ENCODE measurements at regions not wholly inside any gene's neighbourhood (a gene's known extent, or its start where the extent isn't known, plus 50 kb on each side); places are given as distances from the start of the nearest gene placed in this dataset.

DNA sequence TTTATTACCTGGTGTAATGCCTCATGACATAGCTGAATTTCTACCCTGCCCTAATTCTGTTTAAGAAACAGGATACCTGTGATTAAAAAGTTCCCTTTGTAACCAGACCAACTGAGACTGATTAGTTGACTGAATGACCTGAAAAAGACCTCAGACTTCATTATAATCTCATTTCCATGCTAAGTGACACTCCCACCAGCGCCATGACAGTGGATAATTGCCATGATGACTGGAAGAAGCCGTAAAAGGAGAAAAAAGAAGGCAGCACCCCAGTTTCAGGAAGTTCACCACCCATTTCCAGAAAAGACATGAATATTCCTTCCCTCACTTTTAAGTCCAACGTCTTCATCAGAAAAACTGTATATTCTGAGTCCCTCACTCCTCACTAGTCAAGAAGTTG is 125.6 kb upstream of the HS3ST4 start:
- FAIRE-seq (no peak), DNase-seq (ENCODE audit: low read depth, low spot score) (no peak)
- Histone ChIP-seq H3K4me3 (replicated peaks in 1 of 3; ENCODE audit: insufficient read depth in 1 of 3, low read depth in 1 of 3, low read length in 3 of 3) (no peak overlapping the region), H3K9me3 (replicated peaks; ENCODE audit: control insufficient read depth, insufficient read depth, low read length) (peaks cover 4% of the 10 kb centered on the region), H3K4me1 (ENCODE audit: control insufficient read depth, extremely low read depth, insufficient read depth, low read length) (no peaks in the 10 kb centered on the region), H3K79me2 (ENCODE audit: control insufficient read depth, insufficient read depth, low read length) (no peaks in the 10 kb centered on the region), H3K27me3 (ENCODE audit: control insufficient read depth in 2 of 2, insufficient read depth in 2 of 2, low read length in 2 of 2) (no peaks in the 10 kb centered on the region), H3K27ac (ENCODE audit: insufficient read depth, low read depth, low read length) (no peak overlapping the region), H3K9ac (replicated peaks; ENCODE audit: extremely low read depth, insufficient read depth, low read length) (no peak overlapping the region), H3K9me1 (replicated peaks; ENCODE audit: control insufficient read depth, extremely low read depth, insufficient read depth, low read length) (no peaks in the 10 kb centered on the region), H3K4me2 (ENCODE audit: insufficient read depth, low read length) (no peak overlapping the region), H4K20me1 (replicated peaks; ENCODE audit: control insufficient read depth, extremely low read depth, insufficient read depth, low read length) (no peaks in the 10 kb centered on the region), H2AFZ (ENCODE audit: low read depth, low read length) (no peak overlapping the region), H3K36me3 (ENCODE audit: control insufficient read depth in 2 of 2, extremely low read depth in 1 of 2, insufficient read depth in 2 of 2, low read length in 2 of 2) (no peaks in the 10 kb centered on the region)
- intact Hi-C loops (cut with micrococcal nuclease) (no loop called here), dilution Hi-C loops (cut with MboI; ENCODE audit: extremely low pct_ligation_motif_present, low sequenced_read_pairs) (no loop called here)
- BruUV-seq (replicated peaks) = no TSS peak
- TF ChIP-seq JUN (IDR thresholded peaks at IDR 0.05; ENCODE audit: borderline replicate concordance, insufficient read depth, insufficient read length, low read depth) = no peak
- TF ChIP-seq GATA2 (IDR thresholded peaks at IDR 0.05; ENCODE audit: insufficient read depth, insufficient read length, low read depth, low read length) = no peak
- TF ChIP-seq, protein P1, sequence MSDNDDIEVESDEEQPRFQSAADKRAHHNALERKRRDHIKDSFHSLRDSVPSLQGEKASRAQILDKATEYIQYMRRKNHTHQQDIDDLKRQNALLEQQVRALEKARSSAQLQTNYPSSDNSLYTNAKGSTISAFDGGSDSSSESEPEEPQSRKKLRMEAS (IDR thresholded peaks at IDR 0.05; ENCODE audit: insufficient read depth, insufficient read length) = no peak
- TF ChIP-seq EZH2 (IDR thresholded peaks at IDR 0.05; ENCODE audit: borderline replicate concordance, low read depth, low read length, severe bottlenecking) = no peak
- TF ChIP-seq POLR2A (IDR thresholded peaks at IDR 0.05; ENCODE audit: low read depth, low read length) = no peak
- TF ChIP-seq, protein P2, sequence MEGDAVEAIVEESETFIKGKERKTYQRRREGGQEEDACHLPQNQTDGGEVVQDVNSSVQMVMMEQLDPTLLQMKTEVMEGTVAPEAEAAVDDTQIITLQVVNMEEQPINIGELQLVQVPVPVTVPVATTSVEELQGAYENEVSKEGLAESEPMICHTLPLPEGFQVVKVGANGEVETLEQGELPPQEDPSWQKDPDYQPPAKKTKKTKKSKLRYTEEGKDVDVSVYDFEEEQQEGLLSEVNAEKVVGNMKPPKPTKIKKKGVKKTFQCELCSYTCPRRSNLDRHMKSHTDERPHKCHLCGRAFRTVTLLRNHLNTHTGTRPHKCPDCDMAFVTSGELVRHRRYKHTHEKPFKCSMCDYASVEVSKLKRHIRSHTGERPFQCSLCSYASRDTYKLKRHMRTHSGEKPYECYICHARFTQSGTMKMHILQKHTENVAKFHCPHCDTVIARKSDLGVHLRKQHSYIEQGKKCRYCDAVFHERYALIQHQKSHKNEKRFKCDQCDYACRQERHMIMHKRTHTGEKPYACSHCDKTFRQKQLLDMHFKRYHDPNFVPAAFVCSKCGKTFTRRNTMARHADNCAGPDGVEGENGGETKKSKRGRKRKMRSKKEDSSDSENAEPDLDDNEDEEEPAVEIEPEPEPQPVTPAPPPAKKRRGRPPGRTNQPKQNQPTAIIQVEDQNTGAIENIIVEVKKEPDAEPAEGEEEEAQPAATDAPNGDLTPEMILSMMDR (IDR thresholded peaks at IDR 0.05; ENCODE audit: extremely low read depth in 1 of 2, insufficient read depth in 1 of 2, low read depth in 1 of 2, low read length in 2 of 2) = no peak
- TF ChIP-seq FOS (IDR thresholded peaks at IDR 0.05; ENCODE audit: borderline replicate concordance, insufficient read depth, low read length) = no peak
- TF ChIP-seq POLR2AphosphoS5 (IDR thresholded peaks at IDR 0.05; ENCODE audit: insufficient read depth, low read depth, low read length) = no peak
- no peak for TF ChIP-seq MYC (IDR thresholded peaks at IDR 0.05; ENCODE audit: low read depth, low read length)
- CTCF ChIA-PET = no interaction called here
- POLR2A ChIA-PET = no interaction called here
